Activated CD4-positive, alpha-beta T cell treated with anti-CD3 and anti-CD28 coated beads, Interleukin-2, amount 50 U/mL, for 16 hours (primary cell): ENCODE measurements at regions not wholly inside any gene's neighbourhood (a gene's known extent, or its start where the extent isn't known, plus 50 kb on each side); places are given as distances from the start of the nearest gene placed in this dataset.
"Not testable (repeated sequence)": the region's sequence is repeated elsewhere in the genome, so short reads cannot be mapped to it uniquely, and the experiment has no call there.

Experiments used
- DNase-seq: peaks from one replicate; pipeline ENCODE4 v3.0.0-alpha.2; 2020

GRCh38 chr1:5191470-5191869 lies 537.1 kb downstream of the AJAP1 start:
- no peak for DNase-seq

GRCh38 chr1:5189384-5189783 lies 535.0 kb downstream of the AJAP1 start:
- no peak for DNase-seq

GRCh38 chr1:5165762-5166161 lies 511.4 kb downstream of the AJAP1 start:
- no peak for DNase-seq

- no peak for DNase-seq
Observed at GRCh38 chr1:5164158-5164557, 509.7 kb downstream of the AJAP1 start.

GRCh38 chr1:5161372-5161771 lies 507.0 kb downstream of the AJAP1 start:
- no peak for DNase-seq

- DNase-seq: no peak
Observed at GRCh38 chr1:5157175-5157574, 502.8 kb downstream of the AJAP1 start.

GRCh38 chr1:5156416-5157120 lies 502.2 kb downstream of the AJAP1 start:
- no peak for DNase-seq

GRCh38 chr1:5151511-5151910 lies 497.1 kb downstream of the AJAP1 start:
- DNase-seq: no peak

GRCh38 chr1:5150191-5150590 lies 495.8 kb downstream of the AJAP1 start:
- DNase-seq: no peak

GRCh38 chr1:5147806-5148205 lies 493.4 kb downstream of the AJAP1 start:
- no peak for DNase-seq

- DNase-seq: peak; percentile 47
Observed at GRCh38 chr1:5142389-5142788, 488.0 kb downstream of the AJAP1 start.

GRCh38 chr1:5141750-5142149 lies 487.3 kb downstream of the AJAP1 start:
- no peak for DNase-seq

- no peak for DNase-seq
Observed at GRCh38 chr1:5140962-5141361, 486.6 kb downstream of the AJAP1 start.

GRCh38 chr1:5140136-5140535 lies 485.7 kb downstream of the AJAP1 start:
- DNase-seq: no peak

- no peak for DNase-seq
Observed at GRCh38 chr1:5129746-5130355, 475.4 kb downstream of the AJAP1 start.

GRCh38 chr1:5125208-5125607 lies 470.8 kb downstream of the AJAP1 start:
- peak; percentile 21 for DNase-seq

- no peak for DNase-seq
Observed at GRCh38 chr1:5120559-5120958, 466.1 kb downstream of the AJAP1 start.

- DNase-seq: no peak
Observed at GRCh38 chr1:5119366-5120234, 465.2 kb downstream of the AJAP1 start.

- not testable (repeated sequence) for DNase-seq
Observed at GRCh38 chr1:5118771-5119170, 464.4 kb downstream of the AJAP1 start.

- not testable (repeated sequence) for DNase-seq
Observed at GRCh38 chr1:5118292-5118691, 463.9 kb downstream of the AJAP1 start.

GRCh38 chr1:5111581-5111980 lies 457.2 kb downstream of the AJAP1 start:
- no peak for DNase-seq

- DNase-seq: no peak
Observed at GRCh38 chr1:5110508-5110907, 456.1 kb downstream of the AJAP1 start.

- DNase-seq: no peak
Observed at GRCh38 chr1:5109633-5110032, 455.2 kb downstream of the AJAP1 start.

GRCh38 chr1:5108740-5109139 lies 454.3 kb downstream of the AJAP1 start:
- DNase-seq: no peak
